Body of pancreas (tissue), 4 donors: ENCODE measurements at regions not wholly inside any gene's neighbourhood (a gene's known extent, or its start where the extent isn't known, plus 50 kb on each side); places are given as distances from the start of the nearest gene placed in this dataset.

ENCODE experiments used
- ATAC-seq: fragments of 150-250 bp; one replicate; pipeline ENCODE4 v1.9.1; 2016
- DNase-seq, 4 donors: peaks; one replicate each; pipeline ENCODE4 v3.0.0-alpha.2; 2019
- H3K27ac ChIP-seq, 4 donors: fragments of 200-600 bp; sonication (generic); 1 replicate in 3 of 4; 2 replicates in 1 of 4; pipeline versions ENCODE4 v1.5.1 to v1.6.1; 2016 to 2019; ENCODE audit warnings: mild to moderate bottlenecking in 1 of 4, mixed read lengths in 1 of 4, moderate library complexity in 1 of 4
- H3K27me3 ChIP-seq, 2 donors: fragments of 200-600 bp; sonication (generic); one replicate each; pipeline ENCODE4 v1.6.0; 2016; ENCODE audit warnings: mild to moderate bottlenecking in 1 of 2
- H3K36me3 ChIP-seq, 2 donors: fragments of 200-600 bp; sonication (generic); replicated peaks in 1 of 2; 2 replicates each; pipeline ENCODE4 v1.5.1; 2016; ENCODE audit warnings: low read depth in 2 of 2; ENCODE audit not compliant: insufficient read depth in 1 of 2
- H3K4me1 ChIP-seq: fragments of 200-600 bp; sonication (generic); one replicate; pipeline ENCODE4 v1.6.0; 2016
- H3K4me3 ChIP-seq, 2 donors: fragments of 200-600 bp; sonication (generic); 1 replicate in 1 of 2; 2 replicates in 1 of 2; pipeline ENCODE4 v1.5.1; 2016 to 2019
- H3K9me3 ChIP-seq, 3 donors: fragments of 200-600 bp; sonication (generic); 1 replicate in 2 of 3; 2 replicates in 1 of 3; pipeline ENCODE4 v1.5.1; 2016
- CTCF ChIP-seq, 7 experiments: fragments of 450-650 bp in 4 of 7; fragments of 200-600 bp in 3 of 7; sonication (generic) in 3 of 7; IDR thresholded peaks; one replicate each; pipeline ENCODE4 v1.5.1; 2016 to 2019; ENCODE audit warnings: antibody characterized with exemption in 7 of 7
- POLR2A ChIP-seq, 3 donors: fragments of 450-650 bp; IDR thresholded peaks; one replicate each; pipeline ENCODE4 v1.6.1; 2016; ENCODE audit warnings: antibody characterized with exemption in 3 of 3, mild to moderate bottlenecking in 2 of 3
- WGBS, 2 donors: methylation state at CpG; one replicate each; pipeline ENCODE4 v1.1.5; 2017; 5-methylcytosine and 5-hydroxymethylcytosine counted together
- intact Hi-C: fragments of 100-400 bp; cut with DNase I; formaldehyde crosslinking; loops from one replicate; pipeline ENCODE4 v1.15.1; 2023

GRCh38 chr1:105485207-105485606 lies 1571.3 kb upstream of the PRMT6 start:
- intact Hi-C loops = no loop called here
- H3K4me1 ChIP-seq = no peaks in the 10 kb centered on the region
- no peak for ATAC-seq
- no peak overlapping the region for H3K4me3 ChIP-seq
- TF ChIP-seq CTCF (IDR thresholded peaks at IDR 0.05) (no peak), POLR2A (IDR thresholded peaks at IDR 0.05) (no peak)
- no peak overlapping the region for H3K27ac ChIP-seq
- no peaks in the 10 kb centered on the region for H3K27me3 ChIP-seq
- WGBS, 2 donors = 59 to 66% methylated on average over 2 of the region's 2 CpGs
- no peaks in the 10 kb centered on the region for H3K9me3 ChIP-seq
- no peak for DNase-seq
- H3K36me3 ChIP-seq = no peaks in the 10 kb centered on the region

GRCh38 chr1:105492921-105493320 lies 1563.6 kb upstream of the PRMT6 start:
- ATAC-seq = no peak
- TF ChIP-seq CTCF (IDR thresholded peaks at IDR 0.05) (no peak), POLR2A (IDR thresholded peaks at IDR 0.05) (no peak)
- H3K9me3 ChIP-seq = no peaks in the 10 kb centered on the region
- H3K4me3 ChIP-seq = no peak overlapping the region
- no peaks in the 10 kb centered on the region for H3K36me3 ChIP-seq
- no peaks in the 10 kb centered on the region for H3K27me3 ChIP-seq
- DNase-seq = no peak
- intact Hi-C loops = no loop called here
- no peaks in the 10 kb centered on the region for H3K4me1 ChIP-seq
- no peak overlapping the region for H3K27ac ChIP-seq
- 48 to 51% methylated on average over 4 of the region's 4 CpGs for WGBS, 2 donors

- WGBS, 2 donors = 37 to 49% methylated on average over 1 of the region's 1 CpG
- intact Hi-C loops = no loop called here
- no peaks in the 10 kb centered on the region for H3K9me3 ChIP-seq
- no peaks in the 10 kb centered on the region for H3K27me3 ChIP-seq
- no peak for ATAC-seq
- DNase-seq = no peak
- TF ChIP-seq POLR2A (IDR thresholded peaks at IDR 0.05) (no peak), CTCF (IDR thresholded peaks at IDR 0.05) (no peak)
- no peak overlapping the region for H3K27ac ChIP-seq
- no peaks in the 10 kb centered on the region for H3K36me3 ChIP-seq
- H3K4me1 ChIP-seq = no peaks in the 10 kb centered on the region
- H3K4me3 ChIP-seq = no peak overlapping the region
Measured at GRCh38 chr1:105516068-105516467, 1540.4 kb upstream of the PRMT6 start.

GRCh38 chr1:105533996-105534395 lies 1522.5 kb upstream of the PRMT6 start:
- intact Hi-C loops = no loop called here
- WGBS, 2 donors = 70 to 76% methylated on average over 3 of the region's 3 CpGs
- ATAC-seq = no peak
- Histone ChIP-seq H3K27ac (no peak overlapping the region), H3K4me1 (no peaks in the 10 kb centered on the region), H3K4me3 (no peak overlapping the region), H3K36me3 (no peaks in the 10 kb centered on the region), H3K9me3 (no peaks in the 10 kb centered on the region), H3K27me3 (no peaks in the 10 kb centered on the region)
- TF ChIP-seq CTCF (IDR thresholded peaks at IDR 0.05) (no peak), POLR2A (IDR thresholded peaks at IDR 0.05) (no peak)
- DNase-seq = no peak

GRCh38 chr1:105544475-105544874 lies 1512.0 kb upstream of the PRMT6 start:
- no peak for TF ChIP-seq POLR2A (IDR thresholded peaks at IDR 0.05)
- H3K27ac ChIP-seq = no peak overlapping the region
- ATAC-seq (no peak), DNase-seq (no peak)
- no peaks in the 10 kb centered on the region for H3K4me1 ChIP-seq
- H3K4me3 ChIP-seq = no peak overlapping the region
- no peaks in the 10 kb centered on the region for H3K9me3 ChIP-seq
- H3K27me3 ChIP-seq = no peaks in the 10 kb centered on the region
- H3K36me3 ChIP-seq = no peaks in the 10 kb centered on the region
- 43 to 44% methylated on average over 1 of the region's 1 CpG for WGBS, 2 donors
- intact Hi-C loops = no loop called here
